ENCODE measurements at regions not wholly inside any gene's neighbourhood (a gene's known extent, or its start where the extent isn't known, plus 50 kb on each side); places are given as distances from the start of the nearest gene placed in this dataset.
A peak's percentile ranks its signal among the peaks of the same experiment; 100 is the strongest.
"Not testable (repeated sequence)": the region's sequence is repeated elsewhere in the genome, so short reads cannot be mapped to it uniquely, and the experiment has no call there.

DNA sequence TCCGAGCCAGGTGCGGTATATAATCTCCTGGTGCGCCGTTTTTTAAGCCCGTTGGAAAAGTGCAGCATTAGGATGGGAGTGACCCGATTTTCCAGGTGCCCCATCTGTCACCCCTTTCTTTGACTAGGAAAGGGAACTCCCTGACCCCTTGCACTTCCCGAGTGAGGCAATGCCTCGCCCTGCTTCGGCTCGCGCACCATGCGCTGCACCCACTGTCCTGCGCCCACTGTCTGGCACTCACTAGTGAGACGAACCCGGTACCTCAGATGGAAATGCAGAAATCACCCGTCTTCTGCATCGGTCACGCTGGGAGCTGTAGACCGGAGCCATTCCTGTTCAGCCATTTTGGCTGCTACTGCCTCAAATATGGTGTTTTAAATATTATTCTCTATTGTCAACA lies 198.0 kb downstream of the MEIS1 start:
- DNase-seq: not testable (repeated sequence)

DNA sequence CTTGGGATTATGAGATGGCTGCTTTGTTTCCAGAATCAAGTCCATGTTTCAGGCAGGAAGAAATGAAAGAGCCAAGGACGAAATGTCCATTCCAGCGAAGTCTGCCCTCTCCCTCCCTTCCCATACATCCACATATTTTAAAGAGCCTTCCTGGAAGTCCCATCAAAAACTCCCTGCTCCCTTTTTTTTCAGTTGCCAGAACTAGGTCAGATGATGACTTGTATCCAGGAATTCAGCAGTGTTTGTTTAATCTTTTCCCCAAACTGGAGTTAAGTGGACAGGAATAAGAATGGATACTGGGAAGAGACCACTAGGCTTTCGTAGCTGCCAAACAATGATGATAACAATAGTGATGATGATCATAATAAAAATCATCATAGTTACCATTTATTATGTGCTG lies 198.7 kb downstream of the MEIS1 start:
- DNase-seq: no peak

DNA sequence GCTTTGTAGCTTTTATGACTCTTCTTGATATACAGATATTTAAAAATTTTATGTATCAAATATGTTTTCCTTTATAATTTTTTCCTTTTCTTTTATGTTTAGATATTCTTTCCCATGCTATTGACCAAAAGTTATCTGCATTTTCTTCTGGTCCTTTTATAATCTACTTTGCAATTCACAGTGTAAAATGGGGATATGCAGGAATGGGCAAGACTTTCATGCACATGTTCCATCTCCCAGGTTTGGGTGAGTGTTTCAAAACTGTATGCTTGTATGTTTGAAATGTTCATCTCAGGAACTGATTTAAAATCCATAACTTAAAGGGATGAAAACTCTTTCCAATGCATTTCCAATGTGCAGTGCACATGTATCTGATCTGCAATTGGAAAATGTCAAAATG lies 199.9 kb downstream of the MEIS1 start:
- no peak for DNase-seq

DNA sequence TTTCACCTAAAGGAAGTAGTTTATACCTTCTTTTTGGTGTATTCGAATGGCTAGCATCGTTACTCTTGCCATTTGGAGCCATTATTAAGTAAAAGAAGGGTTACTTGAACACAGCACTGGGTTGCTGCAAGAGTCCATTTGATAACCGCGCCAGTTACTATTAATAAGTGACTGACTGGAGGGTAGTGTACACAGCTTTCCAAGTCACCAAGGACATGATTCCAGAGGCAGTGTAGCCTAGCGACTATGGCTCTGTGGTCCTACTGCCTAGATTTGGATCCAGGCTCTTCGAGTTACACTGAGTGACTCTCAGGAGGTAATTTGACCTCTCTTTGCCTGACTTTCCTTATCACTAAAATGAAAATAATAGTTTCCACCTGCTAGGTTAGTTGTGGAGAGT lies 206.8 kb downstream of the MEIS1 start:
- DNase-seq: no peak

DNA sequence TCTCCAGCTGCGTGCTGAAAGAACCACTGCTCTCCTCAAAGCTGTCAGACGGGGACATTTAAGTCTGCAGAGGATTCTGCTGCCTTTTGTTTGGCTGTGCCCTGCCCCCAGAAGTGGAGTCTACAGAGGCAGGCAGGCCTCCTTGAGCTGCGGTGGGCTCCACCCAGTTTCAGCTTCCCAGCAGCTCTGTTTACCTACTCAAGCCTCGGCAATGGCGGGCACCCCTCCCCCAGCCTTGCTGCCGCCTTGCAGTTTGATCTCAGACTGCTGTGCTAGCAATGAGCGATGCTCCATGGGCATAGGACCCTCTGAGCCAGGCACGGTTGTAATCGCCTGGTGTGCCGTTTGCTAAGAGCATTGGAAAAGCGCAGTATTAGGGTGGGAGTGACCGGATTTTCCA lies 213.2 kb downstream of the MEIS1 start:
- DNase-seq: not testable (repeated sequence)

DNA sequence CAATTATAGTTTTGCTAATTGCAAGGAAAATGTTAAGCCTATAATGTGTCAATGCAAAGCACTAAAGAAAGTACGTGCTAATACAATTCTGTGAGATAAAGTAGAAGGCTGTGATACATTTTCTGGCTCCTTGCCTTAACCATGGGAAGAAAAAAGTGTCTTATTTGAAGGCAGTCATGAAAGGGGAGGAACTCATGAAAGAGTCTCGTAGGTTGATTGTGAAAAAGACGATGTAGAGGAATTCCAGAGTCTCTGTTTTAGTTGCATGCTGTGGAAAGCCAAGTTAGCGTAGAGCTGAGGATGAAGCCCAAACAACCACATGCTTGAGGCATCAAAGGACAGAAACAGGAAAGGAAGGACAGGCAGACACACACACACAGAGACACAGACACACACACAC lies 214.1 kb downstream of the MEIS1 start:
- no peak for DNase-seq

DNA sequence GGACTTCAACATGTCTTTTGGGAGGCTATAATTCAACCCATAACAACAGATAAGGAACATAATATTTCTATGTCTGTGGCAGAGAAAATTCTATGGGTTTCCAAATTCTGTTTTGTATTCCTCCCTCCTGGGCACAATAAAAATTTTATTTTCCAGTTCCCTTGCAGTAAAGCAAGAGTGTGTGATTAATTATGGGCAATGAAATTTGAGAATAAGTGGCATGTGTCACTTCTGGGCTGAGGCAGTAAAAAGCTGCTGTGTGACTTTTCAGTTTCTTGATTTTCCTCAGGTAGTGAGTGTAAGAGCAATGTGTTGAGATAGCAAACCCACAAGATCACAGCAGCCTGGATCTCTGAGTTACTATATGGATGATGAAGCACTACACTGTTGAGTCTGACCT lies 216.4 kb downstream of the MEIS1 start:
- no peak for DNase-seq

DNA sequence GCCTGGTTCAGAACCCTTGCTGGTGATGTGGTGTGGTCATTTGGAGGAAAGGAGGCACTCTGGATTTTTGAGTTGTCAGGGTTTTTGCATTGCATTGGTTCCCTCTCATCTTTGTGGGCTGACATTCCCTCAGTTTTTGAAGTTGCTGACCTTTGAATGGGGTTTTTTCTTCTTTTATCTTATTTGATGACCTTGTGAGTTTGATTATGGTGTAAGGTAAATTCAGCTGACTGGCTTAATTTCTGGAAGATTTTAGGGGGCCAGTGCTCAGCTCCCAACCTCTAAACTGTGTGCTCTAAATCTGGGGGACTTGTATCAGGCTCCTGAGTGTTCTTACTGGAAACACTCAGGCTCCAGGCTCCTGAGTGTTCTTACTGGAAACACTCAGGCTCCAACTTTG lies 225.9 kb downstream of the MEIS1 start:
- no peak for DNase-seq

DNA sequence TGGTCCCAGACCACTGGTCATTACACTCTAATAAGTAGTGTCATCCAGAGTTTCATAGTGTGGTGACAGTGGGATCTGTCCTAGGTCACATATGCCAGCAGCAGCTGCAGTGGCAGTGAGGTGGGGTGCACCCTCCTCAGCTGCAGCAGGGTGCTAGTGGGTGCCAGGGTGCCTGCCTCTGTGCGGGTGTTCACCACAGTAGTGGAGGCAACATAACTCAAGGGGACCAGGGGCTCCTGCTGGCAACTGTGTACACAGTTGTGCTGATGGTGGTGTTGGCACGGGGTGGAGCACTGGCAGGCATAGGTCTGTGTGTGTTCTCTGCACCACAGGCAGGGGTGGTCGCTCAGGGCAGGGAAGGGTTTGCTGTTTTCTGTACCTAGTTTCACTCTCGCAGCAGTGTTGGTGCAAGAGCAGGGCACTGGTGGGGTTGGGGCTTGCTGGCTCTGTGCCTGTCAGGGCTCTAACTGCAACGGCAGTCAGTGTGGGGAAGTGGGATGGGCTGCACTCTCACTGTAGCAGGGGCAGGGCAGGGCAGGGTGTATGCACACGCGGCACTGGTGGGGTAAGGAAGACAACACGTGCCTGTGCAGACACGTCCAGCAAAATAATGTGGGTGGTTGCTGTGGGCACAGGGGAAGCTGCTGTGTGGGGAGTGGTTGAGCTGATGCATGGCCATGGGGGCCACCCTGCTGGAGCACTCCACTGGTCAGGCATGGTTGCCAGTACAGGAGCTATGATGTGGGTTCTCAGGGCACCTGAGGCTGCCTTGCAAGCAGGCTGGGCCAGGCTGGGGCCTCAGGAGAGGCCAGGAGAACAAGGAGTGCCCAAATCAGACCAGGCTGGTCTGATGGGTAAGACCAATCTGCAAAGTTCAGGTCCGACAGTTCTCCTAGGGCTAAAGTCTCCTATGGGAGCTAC lies 226.6 kb downstream of the MEIS1 start:
- DNase-seq: no peak

DNA sequence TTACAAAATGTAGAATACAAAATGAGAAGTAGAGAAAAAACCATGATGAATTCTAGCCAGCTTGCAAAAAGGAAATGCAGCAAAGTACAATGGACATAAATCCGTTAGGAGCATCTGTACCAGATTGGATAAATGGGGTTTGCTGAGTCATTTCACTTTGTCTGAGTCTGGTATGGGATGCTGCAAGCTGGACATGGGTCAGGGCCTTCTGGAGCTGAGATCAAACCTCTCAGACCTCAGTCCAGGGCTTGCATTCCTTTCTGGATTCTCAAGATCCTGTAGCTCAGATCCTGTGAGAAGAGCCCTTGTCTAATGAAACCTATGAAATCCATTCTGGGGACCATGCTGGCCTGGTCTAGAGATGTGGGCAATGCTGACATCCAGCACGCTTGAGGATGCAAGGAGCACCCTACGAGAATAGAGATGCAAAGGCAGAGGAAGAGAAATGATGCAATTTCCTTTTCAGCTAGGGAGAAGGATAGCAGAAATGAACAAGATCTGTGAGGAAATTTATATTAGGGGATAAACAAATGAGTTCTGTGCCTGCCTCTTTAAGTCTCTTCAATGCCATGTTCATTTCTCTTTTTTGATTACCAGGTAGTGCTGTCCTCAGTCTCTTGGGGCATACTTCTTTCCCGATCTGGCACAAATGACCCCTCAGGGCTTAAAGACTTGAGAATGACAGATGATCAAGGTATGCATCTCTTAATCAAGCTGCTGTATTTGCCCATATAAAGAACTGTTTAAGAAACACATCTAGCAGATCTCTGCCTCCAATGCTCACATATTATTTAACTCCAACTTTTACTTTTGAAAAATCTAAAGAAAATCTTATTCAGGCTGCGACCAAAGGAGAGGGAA lies 230.4 kb downstream of the MEIS1 start:
- peak in 1 of 3 donors; percentile 0 for DNase-seq

DNA sequence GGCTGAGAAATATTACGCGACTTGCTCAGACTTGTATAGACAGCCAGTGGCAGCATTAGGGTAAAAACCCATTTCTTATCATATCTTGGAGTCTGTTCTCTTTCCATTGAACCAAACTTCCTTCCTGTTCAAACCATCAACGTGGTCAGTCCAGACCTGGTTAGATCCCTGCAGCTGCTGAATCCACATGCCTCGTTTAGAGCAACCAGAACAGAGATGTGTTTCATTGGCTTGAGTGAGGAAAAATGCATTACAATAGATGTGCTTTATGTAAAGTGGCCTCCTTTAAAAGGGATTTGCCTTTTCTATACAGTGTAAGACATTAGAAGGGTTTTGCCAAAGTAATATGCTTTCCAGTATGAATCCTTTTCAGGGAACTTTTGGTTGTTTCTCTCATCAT lies 232.4 kb downstream of the MEIS1 start:
- no peak for DNase-seq

DNA sequence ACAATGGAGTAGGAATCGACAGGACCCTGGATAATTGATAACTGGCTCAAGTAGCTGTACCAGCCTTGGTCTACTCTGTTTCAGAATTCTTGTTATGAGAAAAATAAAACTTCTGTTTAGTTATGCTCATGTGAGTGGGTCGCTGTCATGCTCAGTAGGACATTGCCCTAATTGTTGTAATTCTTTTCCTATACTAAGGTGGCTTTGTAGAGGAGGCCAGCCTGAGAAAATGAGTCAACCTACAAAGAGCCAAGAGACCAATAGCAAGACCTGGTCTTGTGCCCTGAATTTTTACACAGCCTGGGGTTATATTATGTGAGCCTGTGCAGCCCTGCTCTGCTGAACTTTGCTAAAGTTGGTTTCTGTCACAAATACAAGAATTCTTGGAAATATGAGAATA lies 238.4 kb downstream of the MEIS1 start:
- DNase-seq: no peak

DNA sequence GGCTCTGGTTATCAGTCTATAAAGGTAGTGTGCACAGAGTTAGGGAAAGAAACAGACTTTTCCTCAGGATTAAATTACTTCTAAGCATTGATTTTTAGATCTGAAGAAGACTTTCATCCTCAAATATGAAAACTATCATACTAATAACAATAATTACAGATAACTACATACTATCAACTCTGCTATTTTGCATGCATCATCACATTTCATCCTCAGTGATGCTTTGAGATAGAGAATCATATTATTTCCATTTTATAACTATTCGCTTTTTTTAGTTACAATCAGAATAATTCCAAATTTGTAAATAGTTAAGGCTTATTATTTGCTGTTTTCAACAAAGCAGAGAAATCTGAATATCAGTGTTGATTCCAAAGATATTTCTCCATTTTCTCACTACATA lies 239.2 kb downstream of the MEIS1 start:
- DNase-seq: no peak

DNA sequence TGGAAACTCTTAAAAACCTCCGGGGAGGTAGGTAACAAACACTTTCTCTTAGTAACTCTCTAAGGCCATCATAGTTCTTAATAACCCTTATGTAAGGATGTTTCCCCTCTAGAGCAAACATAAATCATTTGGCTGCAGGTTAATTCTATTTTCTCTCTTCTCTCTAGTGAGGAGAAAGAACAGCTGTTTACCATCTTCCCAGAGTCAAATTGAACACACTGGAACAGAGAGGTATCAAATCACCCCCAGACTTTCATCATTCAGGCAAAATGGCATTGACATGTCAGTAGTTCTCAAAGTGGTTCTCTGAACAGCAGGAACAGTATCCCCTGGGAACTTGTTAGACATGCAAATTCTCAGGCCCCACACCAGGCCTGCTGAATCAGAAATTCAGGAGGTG lies 240.7 kb downstream of the MEIS1 start:
- no peak for DNase-seq

DNA sequence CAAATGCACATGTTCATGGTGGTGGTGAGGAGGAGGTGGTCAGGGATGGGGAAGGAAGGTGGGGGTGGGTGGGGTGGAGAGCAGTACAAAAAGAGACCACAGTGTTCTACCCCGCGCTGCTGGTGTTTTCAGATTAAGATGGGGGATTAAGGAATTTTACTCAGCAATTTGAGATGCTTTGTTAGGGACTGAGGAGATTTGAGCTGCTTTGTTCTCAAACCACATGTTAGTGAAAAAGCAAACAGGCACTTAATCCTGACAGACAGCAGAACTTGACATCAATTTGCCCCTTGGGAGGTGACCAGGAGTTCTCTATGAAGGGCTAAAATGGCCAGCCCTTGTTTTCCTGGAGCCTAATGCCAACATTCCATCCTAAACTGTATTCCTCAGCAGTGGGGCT lies 244.5 kb downstream of the MEIS1 start:
- no peak for DNase-seq

DNA sequence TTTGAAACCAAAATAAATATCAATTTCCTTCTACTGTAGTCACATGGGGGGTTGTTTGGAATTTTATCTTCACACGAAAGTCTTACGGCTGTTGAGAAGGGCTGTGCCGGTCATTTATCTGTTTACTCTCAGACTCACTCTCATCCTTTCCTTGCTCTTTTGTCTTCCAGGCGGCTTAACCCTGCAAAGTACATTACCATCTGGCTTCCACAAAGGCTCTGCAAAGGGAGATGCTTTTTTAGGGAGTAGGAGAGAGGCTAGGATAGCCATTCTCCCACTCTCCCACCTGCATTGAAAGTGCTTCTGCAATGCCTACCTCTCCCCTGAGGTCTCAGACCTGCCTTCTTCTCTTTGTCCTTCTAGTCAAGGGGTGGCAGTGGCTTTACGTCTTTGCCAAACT lies 247.6 kb downstream of the MEIS1 start:
- no peak for DNase-seq

DNA sequence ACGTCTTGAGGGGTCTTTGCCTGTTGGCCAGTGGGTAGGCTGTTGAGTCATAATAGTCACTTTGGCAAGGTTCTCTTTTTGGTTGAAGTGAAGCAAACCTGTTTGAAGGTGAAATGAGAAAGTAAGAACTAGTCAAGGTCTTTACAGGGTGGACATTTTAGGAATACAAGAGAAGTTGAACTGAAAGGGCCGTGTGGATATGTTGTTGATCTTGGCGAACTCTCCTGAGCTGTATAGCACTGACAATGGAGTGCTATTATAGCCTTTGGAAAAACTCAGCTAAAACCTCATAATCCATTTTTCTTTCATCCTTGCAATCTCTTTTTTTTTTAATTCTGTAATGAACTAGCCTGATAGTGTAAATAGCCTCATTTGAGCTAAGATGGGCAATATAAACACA lies 248.1 kb downstream of the MEIS1 start:
- no peak for DNase-seq

DNA sequence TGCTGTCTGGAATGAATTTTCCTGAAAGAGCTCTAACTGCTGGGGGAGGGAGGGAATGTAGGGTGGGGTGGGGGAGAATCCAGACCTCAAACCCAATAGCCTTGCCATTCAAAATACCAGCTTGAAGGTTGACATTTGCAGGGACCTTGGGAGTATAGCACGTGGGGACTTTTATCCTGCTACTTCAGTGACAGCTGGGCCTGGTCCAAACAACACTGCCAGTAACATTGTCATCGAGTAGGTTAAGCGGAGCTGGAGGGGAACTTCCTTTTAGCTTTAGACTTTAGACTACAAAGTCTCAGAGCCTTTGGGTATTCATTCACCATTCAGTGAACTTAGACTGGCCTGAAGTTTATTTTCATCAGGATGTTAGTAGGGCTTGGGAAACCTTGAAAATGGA lies 248.7 kb downstream of the MEIS1 start:
- no peak for DNase-seq

DNA sequence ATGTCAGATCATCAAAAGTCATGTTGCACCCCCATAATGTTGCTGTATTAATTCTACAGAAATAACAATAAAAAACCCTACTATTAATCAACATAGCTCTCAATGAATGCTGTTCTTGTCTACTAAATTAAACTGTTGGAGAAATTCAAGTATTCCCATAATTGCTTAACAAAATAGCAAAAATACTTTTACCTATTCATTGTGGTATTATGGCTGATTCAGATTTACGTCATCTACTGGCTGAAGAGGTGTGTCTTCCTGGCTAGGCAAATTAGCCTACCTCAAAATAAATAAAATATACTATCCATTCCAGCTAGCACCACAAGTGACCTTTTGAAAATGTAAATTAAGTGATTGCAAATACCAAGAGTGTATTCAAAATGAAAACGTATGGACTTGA lies 249.4 kb downstream of the MEIS1 start:
- DNase-seq: no peak

DNA sequence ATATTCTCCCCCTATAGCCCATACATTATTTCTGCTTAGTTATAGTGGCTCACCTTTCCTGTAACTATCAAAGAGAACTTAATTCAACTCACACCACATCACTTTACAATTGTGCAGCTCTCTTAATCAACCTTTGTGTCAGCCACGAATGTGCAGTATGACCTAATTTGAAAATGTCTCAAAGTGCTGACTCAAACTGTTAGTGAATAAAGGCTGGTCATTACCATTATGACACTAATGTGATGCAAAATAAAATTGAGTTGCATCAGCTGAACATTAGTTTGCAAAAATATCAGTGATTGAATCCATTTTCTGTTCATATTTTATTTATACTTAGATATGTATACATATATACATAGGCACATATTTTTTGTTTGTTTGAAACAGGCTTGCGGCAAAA lies 251.8 kb downstream of the MEIS1 start:
- DNase-seq: no peak

DNA sequence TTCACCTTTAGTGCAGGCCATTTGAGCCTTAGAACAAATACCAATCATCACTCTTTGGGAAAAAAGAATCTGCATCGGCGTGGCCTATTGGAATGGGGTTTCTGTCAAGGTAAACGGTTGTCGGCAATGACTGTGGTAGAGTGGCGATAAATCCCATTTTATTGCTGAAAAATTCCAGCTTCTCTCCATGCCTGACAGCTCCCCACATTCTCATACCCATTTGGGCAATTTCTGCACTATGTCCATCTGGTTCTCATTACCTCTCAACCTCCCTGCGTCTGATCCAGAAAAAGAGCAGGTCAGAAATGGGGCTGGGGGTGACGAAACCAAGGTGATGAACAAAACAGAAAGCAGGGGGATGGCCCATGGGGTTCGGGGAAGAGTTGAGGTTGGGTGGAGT lies 254.0 kb downstream of the MEIS1 start:
- DNase-seq: no peak

DNA sequence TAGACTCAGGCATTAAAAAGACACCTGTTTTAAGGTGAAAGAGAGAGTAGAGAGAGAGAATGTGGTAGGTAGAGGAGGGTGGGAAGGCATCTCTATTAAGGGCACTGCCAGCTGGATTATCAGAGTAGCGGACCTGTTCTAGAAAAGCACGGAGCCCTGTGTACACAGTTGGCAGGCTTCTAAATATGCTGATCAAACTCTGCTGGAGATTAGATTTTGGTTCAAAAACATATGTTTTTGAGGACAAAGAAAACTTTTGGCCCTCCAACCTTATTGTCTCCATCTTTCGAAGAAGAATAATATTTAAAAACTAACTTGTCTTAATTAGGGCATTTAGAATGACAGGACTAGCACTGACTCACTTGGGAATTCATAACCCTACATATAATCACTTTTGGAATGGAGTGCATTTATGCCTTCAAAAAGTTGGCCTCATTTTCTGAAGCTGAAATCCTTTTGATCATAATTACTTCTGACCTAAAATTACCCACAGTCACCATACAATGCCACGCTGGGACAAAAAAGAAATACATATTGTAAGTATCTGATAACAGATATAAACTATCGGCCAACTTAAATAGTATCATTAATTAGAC lies 254.6 kb downstream of the MEIS1 start:
- no peak for DNase-seq

DNA sequence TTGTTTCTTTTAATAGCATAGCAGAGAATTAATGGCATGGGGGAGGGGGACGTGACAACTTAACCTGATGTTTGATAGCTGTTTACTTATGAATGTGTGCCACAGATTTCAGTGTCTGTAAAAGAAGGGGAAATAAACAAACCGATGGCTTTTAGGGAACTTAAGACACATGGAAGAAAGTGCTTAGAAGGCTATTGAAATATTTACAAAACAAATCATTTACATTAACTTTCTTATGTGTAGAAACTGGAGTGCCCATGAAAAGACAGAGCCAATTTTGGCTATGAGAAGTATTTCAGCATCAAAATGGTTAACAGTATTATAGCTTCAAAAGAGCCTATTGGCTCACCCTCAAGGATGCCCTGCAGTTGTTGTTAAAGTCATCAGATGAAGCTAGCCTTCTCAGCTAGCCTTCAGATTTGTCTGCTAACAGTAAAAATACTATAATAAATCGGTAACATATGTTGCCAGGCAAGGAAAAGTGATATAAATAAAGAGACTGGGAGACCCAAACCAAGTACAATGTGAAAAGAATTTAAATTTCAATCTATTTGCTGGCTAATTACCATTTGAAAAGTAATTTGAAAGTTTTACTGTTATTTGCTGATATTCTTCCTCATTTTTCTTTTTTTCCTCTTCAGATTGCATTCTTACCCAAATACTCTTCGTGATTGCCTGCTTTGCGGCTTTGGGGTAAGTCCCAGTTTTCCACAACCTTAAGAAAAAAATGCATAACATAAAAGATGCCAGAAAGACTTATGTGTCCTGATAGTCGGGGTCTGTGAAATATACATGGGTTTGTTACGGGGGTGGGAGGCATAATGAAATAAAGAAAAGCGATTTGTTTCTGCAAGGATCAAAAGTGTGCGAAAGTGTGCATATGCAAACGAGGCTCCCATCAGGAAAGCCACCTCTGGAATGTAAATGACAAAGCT lies 256.4 kb downstream of the MEIS1 start:
- no peak for DNase-seq

Data from suppressor macrophage treated with lipopolysaccharide for 1 hour (primary cell).